Endothelial cell of umbilical vein (primary cell): ENCODE measurements at regions not wholly inside any gene's neighbourhood (a gene's known extent, or its start where the extent isn't known, plus 50 kb on each side); places are given as distances from the start of the nearest gene placed in this dataset.

ENCODE experiments used
- BruUV-seq: library from RNA; stranded (reverse); fragments of 400-500 nt; replicated peaks from 2 replicates; lab custom pipeline; 2021; lab: Mats Ljungman, UMichigan
- CTCF ChIA-PET: fragments of 300-600, 350-600 bp; sonication (Branson Sonifier 250); formaldehyde crosslinking; loops from one replicate; lab custom pipeline; 2021; ENCODE audit warnings: antibody characterized with exemption, inconsistent platforms; lab: Charles Lee
- POLR2A ChIA-PET: fragments of 300-600, 350-600 bp; sonication (Branson Sonifier 250); formaldehyde crosslinking; loops from one replicate; lab custom pipeline; 2021; ENCODE audit warnings: antibody characterized with exemption, inconsistent platforms; lab: Charles Lee
- DNase-seq: peaks from one replicate; pipeline ENCODE4 v3.0.0-alpha.2; 2011; ENCODE audit warnings: low read depth, low spot score
- FAIRE-seq: peaks from 2 replicates; lab custom pipeline; 2011; peaks lifted over from hg19 to GRCh38; lab: Jason Lieb, UNC
- H2AFZ ChIP-seq: 2 replicates; pipeline ENCODE4 v1.6.0; 2012; ENCODE audit warnings: low read depth, low read length, control low read depth, inconsistent platforms
- H3K27ac ChIP-seq: 2 replicates; pipeline ENCODE4 v1.5.1; 2011; ENCODE audit warnings: low read depth, mild to moderate bottlenecking, control low read depth, low read length, moderate library complexity; ENCODE audit not compliant: insufficient read depth
- H3K27me3 ChIP-seq, 2 experiments: 2 replicates each; pipeline versions ENCODE4 v1.6.0 to v1.6.1; 2011; ENCODE audit warnings: low read length in 2 of 2, mixed read lengths in 1 of 2; ENCODE audit not compliant: control insufficient read depth in 2 of 2, insufficient read depth in 2 of 2
- H3K36me3 ChIP-seq, 2 experiments: 2 replicates in 1 of 2; 3 replicates in 1 of 2; pipeline ENCODE4 v1.5.1; 2011; ENCODE audit warnings: low read length in 2 of 2, mild to moderate bottlenecking in 1 of 2, moderate library complexity in 1 of 2; ENCODE audit not compliant: control insufficient read depth in 2 of 2, insufficient read depth in 2 of 2; ENCODE audit errors: extremely low read depth in 1 of 2
- H3K4me1 ChIP-seq: 3 replicates; pipeline ENCODE4 v1.5.1; 2011; ENCODE audit warnings: mild to moderate bottlenecking, low read length; ENCODE audit not compliant: control insufficient read depth, insufficient read depth; ENCODE audit errors: extremely low read depth
- H3K4me2 ChIP-seq: 2 replicates; pipeline ENCODE4 v1.6.1; 2011; ENCODE audit warnings: low read length, control low read depth, mixed read lengths; ENCODE audit not compliant: insufficient read depth
- H3K4me3 ChIP-seq, 3 experiments: fragments of 200-600 bp in 1 of 3; sonication (generic), shearing (Covaris generic) in 1 of 3; replicated peaks in 1 of 3; 2 replicates each; pipeline ENCODE4 v1.5.1; 2011 to 2016; ENCODE audit warnings: control low read depth in 3 of 3, low read length in 3 of 3, mild to moderate bottlenecking in 2 of 3, inconsistent platforms in 1 of 3, low read depth in 1 of 3, moderate library complexity in 1 of 3; ENCODE audit not compliant: insufficient read depth in 1 of 3
- H3K79me2 ChIP-seq: 2 replicates; pipeline ENCODE4 v1.6.0; 2012; ENCODE audit warnings: low read length, inconsistent platforms; ENCODE audit not compliant: control insufficient read depth, insufficient read depth
- H3K9ac ChIP-seq: replicated peaks from 2 replicates; pipeline ENCODE3; 2011; ENCODE audit warnings: low read length, control low read depth; ENCODE audit not compliant: insufficient read depth; ENCODE audit errors: extremely low read depth
- H3K9me1 ChIP-seq: replicated peaks from 3 replicates; pipeline ENCODE4 v1.6.0; 2011; ENCODE audit warnings: mild to moderate bottlenecking, low read length; ENCODE audit not compliant: control insufficient read depth, insufficient read depth; ENCODE audit errors: extremely low read depth
- H3K9me3 ChIP-seq: replicated peaks from 2 replicates; pipeline ENCODE4 v1.5.1; 2012; ENCODE audit warnings: low read length, inconsistent platforms; ENCODE audit not compliant: control insufficient read depth, insufficient read depth
- H4K20me1 ChIP-seq: replicated peaks from 2 replicates; pipeline ENCODE3; 2011; ENCODE audit warnings: mild to moderate bottlenecking, low read length; ENCODE audit not compliant: control insufficient read depth, insufficient read depth; ENCODE audit errors: extremely low read depth
- CTCF ChIP-seq, 2 donors: IDR thresholded peaks; 1 replicate in 1 of 2; 2 replicates in 1 of 2; pipeline ENCODE4 v1.5.1; 2011; ENCODE audit warnings: low read length in 2 of 2, mild to moderate bottlenecking in 2 of 2, moderate library complexity in 2 of 2, control low read depth in 1 of 2, inconsistent platforms in 1 of 2, low read depth in 1 of 2; ENCODE audit not compliant: insufficient read depth in 1 of 2; ENCODE audit errors: extremely low read depth in 1 of 2
- EZH2 ChIP-seq: IDR thresholded peaks from 2 replicates; pipeline ENCODE4 v1.6.1; 2012; ENCODE audit warnings: borderline replicate concordance, low read depth, mild to moderate bottlenecking, moderate library complexity, low read length, inconsistent platforms; ENCODE audit not compliant: severe bottlenecking
- FOS ChIP-seq: IDR thresholded peaks from 2 replicates; pipeline ENCODE4 v1.6.1; 2011; ENCODE audit warnings: mild to moderate bottlenecking, low read length, moderate library complexity, borderline replicate concordance; ENCODE audit not compliant: insufficient read depth
- GATA2 ChIP-seq: IDR thresholded peaks from 2 replicates; pipeline ENCODE4 v1.7.0; 2011; ENCODE audit warnings: low read depth, mild to moderate bottlenecking, moderate library complexity, mixed read lengths, low read length; ENCODE audit not compliant: insufficient read length, insufficient read depth
- JUN ChIP-seq: IDR thresholded peaks from 2 replicates; pipeline ENCODE4 v1.6.1; 2011; ENCODE audit warnings: borderline replicate concordance, low read depth; ENCODE audit not compliant: insufficient read length, insufficient read depth
- MAX ChIP-seq: IDR thresholded peaks from 2 replicates; pipeline ENCODE4 v1.6.1; 2011; ENCODE audit not compliant: insufficient read depth, insufficient read length
- MYC ChIP-seq: IDR thresholded peaks from one replicate; pipeline ENCODE4 v1.6.1; 2011; ENCODE audit warnings: mild to moderate bottlenecking, low read depth, low read length
- POLR2A ChIP-seq: IDR thresholded peaks from 2 replicates; pipeline ENCODE4 v1.6.1; 2012; ENCODE audit warnings: low read depth, mild to moderate bottlenecking, control low read depth, low read length
- POLR2AphosphoS5 ChIP-seq: IDR thresholded peaks from 2 replicates; pipeline ENCODE4 v1.6.1; 2012; ENCODE audit warnings: low read depth, mild to moderate bottlenecking, control low read depth, low read length, moderate library complexity; ENCODE audit not compliant: insufficient read depth
- dilution Hi-C: fragments of 300-500 bp; cut with MboI; formaldehyde crosslinking; loops from one replicate; pipeline ENCODE4 v1.15.0; 2019; ENCODE audit warnings: low sequenced_read_pairs; ENCODE audit not compliant: extremely low pct_ligation_motif_present
- intact Hi-C: fragments of 100-400 bp; cut with micrococcal nuclease; formaldehyde crosslinking; loops from one replicate; pipeline ENCODE4 v1.10.0; 2022

GRCh38 chr21:22062472-22063139 is 1064.4 kb downstream of the NCAM2 start:
- BruUV-seq = no TSS peak
- Histone ChIP-seq H3K9me1 (no peaks in the 10 kb centered on the region), H3K79me2 (no peaks in the 10 kb centered on the region), H3K4me1 (no peaks in the 10 kb centered on the region), H3K4me3 (no peak overlapping the region), H3K27me3 (no peaks in the 10 kb centered on the region), H4K20me1 (no peaks in the 10 kb centered on the region), H3K9ac (no peak overlapping the region), H3K4me2 (no peak overlapping the region), H3K27ac (no peak overlapping the region), H3K36me3 (no peaks in the 10 kb centered on the region), H2AFZ (no peak overlapping the region), H3K9me3 (no peaks in the 10 kb centered on the region)
- intact Hi-C loops = no loop called here
- no peak for DNase-seq
- ChIA-PET POLR2A (no interaction called here), CTCF (no interaction called here)
- FAIRE-seq = no peak
- TF ChIP-seq EZH2 (no peak), CTCF (IDR thresholded peaks at IDR 0.05; ENCODE audit: extremely low read depth in 1 of 2, insufficient read depth in 1 of 2, low read depth in 1 of 2, low read length in 2 of 2) (no peak), GATA2 (no peak), MYC (no peak), POLR2A (no peak), POLR2AphosphoS5 (no peak)
- dilution Hi-C loops = no loop called here

GRCh38 chr21:22063140-22063539 is 1064.9 kb downstream of the NCAM2 start:
- Histone ChIP-seq H3K27ac (no peak overlapping the region), H3K9me3 (no peaks in the 10 kb centered on the region), H3K27me3 (no peaks in the 10 kb centered on the region), H3K9me1 (no peaks in the 10 kb centered on the region), H3K79me2 (no peaks in the 10 kb centered on the region), H3K4me1 (no peaks in the 10 kb centered on the region), H2AFZ (no peak overlapping the region), H3K4me3 (no peak overlapping the region), H4K20me1 (no peaks in the 10 kb centered on the region), H3K9ac (no peak overlapping the region), H3K4me2 (no peak overlapping the region), H3K36me3 (no peaks in the 10 kb centered on the region)
- FAIRE-seq (no peak), DNase-seq (no peak)
- BruUV-seq = no TSS peak
- TF ChIP-seq MAX = no peak
- TF ChIP-seq POLR2A = no peak
- no peak for TF ChIP-seq EZH2
- TF ChIP-seq MYC = no peak
- no peak for TF ChIP-seq GATA2
- no peak for TF ChIP-seq JUN
- no peak for TF ChIP-seq CTCF (IDR thresholded peaks at IDR 0.05; ENCODE audit: extremely low read depth in 1 of 2, insufficient read depth in 1 of 2, low read depth in 1 of 2, low read length in 2 of 2)
- TF ChIP-seq POLR2AphosphoS5 = no peak
- TF ChIP-seq FOS = no peak
- POLR2A ChIA-PET = no interaction called here
- CTCF ChIA-PET = no interaction called here
- dilution Hi-C loops (no loop called here), intact Hi-C loops (no loop called here)
